Activated CD4-positive, alpha-beta T cell treated with anti-CD3 and anti-CD28 coated beads for 36 hours (primary cell): ENCODE measurements at regions not wholly inside any gene's neighbourhood (a gene's known extent, or its start where the extent isn't known, plus 50 kb on each side); places are given as distances from the start of the nearest gene placed in this dataset.

Experiments
- ATAC-seq: fragments of 200-7000 bp; cut with Tn5 transposase; one replicate; pipeline ENCODE4 v1.10.0; 2021; ENCODE audit warnings: mild to moderate bottlenecking, moderate library complexity
- CTCF ChIA-PET: fragments of 350-600 bp; sonication (Branson Sonifier 250); formaldehyde crosslinking; loops from one replicate; lab custom pipeline; 2021; ENCODE audit warnings: antibody characterized with exemption; lab: Charles Lee
- POLR2A ChIA-PET: fragments of 350-600 bp; sonication (Branson Sonifier 250); formaldehyde crosslinking; loops from one replicate; lab custom pipeline; 2021; ENCODE audit warnings: antibody characterized with exemption, inconsistent platforms; lab: Charles Lee
- DNase-seq: peaks from one replicate; pipeline ENCODE4 v3.0.0-alpha.2; 2020
- H3K27ac Mint-ChIP-seq: one replicate; pipeline ENCODE4 v1.8.0; 2021; ENCODE audit warnings: mixed read lengths
- H3K27me3 Mint-ChIP-seq: one replicate; pipeline ENCODE4 v1.8.0; 2021; ENCODE audit warnings: mixed read lengths
- H3K36me3 Mint-ChIP-seq: one replicate; pipeline ENCODE4 v1.8.0; 2021; ENCODE audit warnings: low read depth, mixed read lengths
- H3K4me1 Mint-ChIP-seq: one replicate; pipeline ENCODE4 v1.8.0; 2021; ENCODE audit warnings: mixed read lengths
- H3K4me3 Mint-ChIP-seq: one replicate; pipeline ENCODE4 v1.8.0; 2021; ENCODE audit warnings: mild to moderate bottlenecking, moderate library complexity, mixed read lengths
- H3K9me3 Mint-ChIP-seq: one replicate; pipeline ENCODE4 v1.8.0; 2021; ENCODE audit warnings: low read depth, mixed read lengths
- intact Hi-C, 2 experiments: fragments of 100-400 bp; cut with DNase I in 1 of 2; cut with micrococcal nuclease in 1 of 2; formaldehyde crosslinking; loops; one replicate each; pipeline versions ENCODE4 v1.14.2 to v1.15.1; 2022 to 2024; cut with DNase I, micrococcal nuclease

DNA sequence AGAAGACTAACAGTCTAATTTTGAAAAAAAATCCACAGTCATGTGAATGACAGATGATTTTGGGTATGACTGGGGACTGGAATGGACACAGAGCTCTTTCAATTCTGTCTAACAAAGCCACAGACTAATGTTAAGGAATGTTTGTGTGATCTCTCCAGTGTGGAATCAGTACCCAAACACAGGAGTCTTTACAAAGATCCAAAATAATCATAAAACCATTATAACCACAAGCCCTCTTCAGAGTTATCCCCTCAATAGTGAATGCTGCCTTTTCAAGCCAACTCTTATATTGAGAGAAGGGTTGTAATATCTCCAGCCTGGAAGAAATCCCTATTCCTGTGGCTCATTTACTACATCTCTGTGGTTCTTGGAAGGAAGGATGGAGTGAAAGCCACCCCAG is 552.0 kb upstream of the CLINT1 start:
- no peak for ATAC-seq
- Mint-ChIP-seq H3K9me3 (no peaks in the 10 kb centered on the region), H3K27me3 (no peaks in the 10 kb centered on the region), H3K36me3 (no peaks in the 10 kb centered on the region), H3K4me3 (no peak overlapping the region), H3K27ac (no peak overlapping the region), H3K4me1 (peaks cover 7% of the 10 kb centered on the region)
- intact Hi-C loops = no loop called here
- ChIA-PET POLR2A (no interaction called here), CTCF (no interaction called here)
- DNase-seq = no peak

DNA sequence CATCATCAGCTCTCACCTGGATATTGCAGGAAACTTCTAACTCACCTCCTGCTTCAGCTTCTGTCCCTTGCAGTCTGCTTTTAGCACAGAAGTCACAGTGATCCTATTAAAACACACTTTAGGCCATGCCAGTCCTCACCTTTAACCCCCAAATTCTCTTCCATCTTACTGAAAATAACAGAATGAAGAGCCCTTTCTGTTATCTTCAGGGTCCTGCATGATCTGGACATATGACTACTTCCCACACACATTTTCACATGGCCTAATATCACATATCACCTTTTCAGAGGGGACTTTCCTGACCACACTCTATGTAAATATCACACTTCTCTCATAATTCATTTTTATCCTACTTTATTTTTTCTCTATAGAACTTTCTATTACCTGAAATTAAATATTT is 550.6 kb upstream of the CLINT1 start:
- peaks cover 7% of the 10 kb centered on the region for H3K4me1 Mint-ChIP-seq
- no peak overlapping the region for H3K27ac Mint-ChIP-seq
- peaks cover 4% of the 10 kb centered on the region for H3K9me3 Mint-ChIP-seq
- H3K4me3 Mint-ChIP-seq = no peak overlapping the region
- no peaks in the 10 kb centered on the region for H3K36me3 Mint-ChIP-seq
- H3K27me3 Mint-ChIP-seq = no peaks in the 10 kb centered on the region
- intact Hi-C loops = no loop called here
- ChIA-PET CTCF (no interaction called here), POLR2A (interaction anchor here (0.7 kb wide), 1 partner anchor 109 kb away, joined by 6 read pairs; no protein-coding TSS in a partner anchor)
- ATAC-seq (no peak), DNase-seq (no peak)

DNA sequence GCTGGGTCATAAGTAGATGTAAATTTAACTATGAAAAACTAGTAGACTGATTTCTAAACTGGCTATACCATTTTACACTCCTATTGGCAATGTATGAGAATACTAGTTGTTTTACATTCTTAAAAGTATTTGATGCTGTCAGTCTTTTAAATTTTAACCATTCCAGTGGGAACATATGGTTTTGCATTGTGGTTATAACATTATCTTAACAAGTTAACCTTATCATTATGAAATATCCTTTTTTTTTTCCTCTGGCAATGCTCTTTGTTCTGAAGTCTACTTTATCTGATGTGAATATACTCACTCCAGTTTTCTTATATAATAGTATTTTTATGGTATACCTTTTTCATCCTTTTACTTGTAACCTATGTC is 548.9 kb upstream of the CLINT1 start:
- no peak for DNase-seq
- intact Hi-C loops = loop anchor here in 1 of 2 experiments (2.0 kb wide), 1 partner anchor 53 kb away; no protein-coding TSS in a partner anchor
- Mint-ChIP-seq H3K27me3 (no peaks in the 10 kb centered on the region), H3K4me1 (peaks cover 7% of the 10 kb centered on the region), H3K9me3 (peaks cover 17% of the 10 kb centered on the region), H3K4me3 (no peak overlapping the region), H3K27ac (no peak overlapping the region), H3K36me3 (no peaks in the 10 kb centered on the region)
- ChIA-PET POLR2A (interaction anchor here (0.6 kb wide), 1 partner anchor 699 kb away, joined by 8 read pairs; no protein-coding TSS in a partner anchor), CTCF (no interaction called here)
- no peak for ATAC-seq

DNA sequence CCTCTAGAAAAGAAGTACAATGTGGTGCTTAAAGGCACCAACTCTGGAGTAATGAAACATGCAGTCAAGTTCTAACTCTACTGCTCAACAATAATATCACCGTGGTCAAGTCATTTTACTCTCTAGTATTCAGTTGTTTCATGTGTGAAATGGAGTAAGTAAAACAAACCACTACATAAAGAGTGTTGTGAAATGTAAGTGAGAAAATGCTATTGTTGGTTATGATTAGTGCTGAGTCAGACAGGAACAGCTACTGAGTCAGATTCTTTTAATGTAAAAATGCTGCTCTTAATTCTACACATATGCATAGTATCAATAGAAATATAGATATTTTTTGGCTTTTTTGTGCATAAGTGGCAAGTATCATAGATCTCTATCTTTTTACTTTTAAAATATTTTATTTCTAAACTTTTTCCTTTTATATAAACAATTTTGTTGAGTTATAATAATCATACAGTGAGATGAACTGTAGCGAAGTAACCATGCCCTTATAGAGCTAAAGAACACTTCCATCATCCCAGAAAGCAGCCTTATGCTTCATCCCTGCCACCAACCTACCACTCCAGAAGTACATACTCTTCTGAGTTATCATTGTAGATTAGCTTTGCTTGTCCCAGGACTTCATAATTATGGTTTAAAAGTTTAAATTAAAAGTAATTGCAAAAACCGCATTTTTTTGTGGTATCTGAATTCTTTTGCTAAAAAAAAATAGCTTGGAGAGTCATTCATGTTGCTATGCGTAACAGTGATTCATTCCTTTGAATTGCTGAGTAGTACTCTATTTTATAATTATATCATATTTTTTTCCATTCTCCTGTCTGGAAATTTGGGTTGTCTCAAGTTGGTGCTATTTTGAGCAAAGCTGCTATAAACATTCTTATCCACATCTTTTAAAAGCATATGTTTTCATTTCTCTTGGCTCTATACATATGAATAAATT is 548.2 kb upstream of the CLINT1 start:
- peaks cover 7% of the 10 kb centered on the region for H3K4me1 Mint-ChIP-seq
- H3K27ac Mint-ChIP-seq = no peak overlapping the region
- CTCF ChIA-PET = no interaction called here
- H3K36me3 Mint-ChIP-seq = no peaks in the 10 kb centered on the region
- no peak overlapping the region for H3K4me3 Mint-ChIP-seq
- DNase-seq = no peak
- H3K9me3 Mint-ChIP-seq = peaks cover 20% of the 10 kb centered on the region
- intact Hi-C loops = loop anchor here in 1 of 2 experiments (2.0 kb wide), 1 partner anchor 52 kb away; no protein-coding TSS in a partner anchor
- POLR2A ChIA-PET = interaction anchor here (0.6 kb wide), 1 partner anchor 699 kb away, joined by 8 read pairs; no protein-coding TSS in a partner anchor
- peak; percentile 79 for ATAC-seq
- no peaks in the 10 kb centered on the region for H3K27me3 Mint-ChIP-seq

DNA sequence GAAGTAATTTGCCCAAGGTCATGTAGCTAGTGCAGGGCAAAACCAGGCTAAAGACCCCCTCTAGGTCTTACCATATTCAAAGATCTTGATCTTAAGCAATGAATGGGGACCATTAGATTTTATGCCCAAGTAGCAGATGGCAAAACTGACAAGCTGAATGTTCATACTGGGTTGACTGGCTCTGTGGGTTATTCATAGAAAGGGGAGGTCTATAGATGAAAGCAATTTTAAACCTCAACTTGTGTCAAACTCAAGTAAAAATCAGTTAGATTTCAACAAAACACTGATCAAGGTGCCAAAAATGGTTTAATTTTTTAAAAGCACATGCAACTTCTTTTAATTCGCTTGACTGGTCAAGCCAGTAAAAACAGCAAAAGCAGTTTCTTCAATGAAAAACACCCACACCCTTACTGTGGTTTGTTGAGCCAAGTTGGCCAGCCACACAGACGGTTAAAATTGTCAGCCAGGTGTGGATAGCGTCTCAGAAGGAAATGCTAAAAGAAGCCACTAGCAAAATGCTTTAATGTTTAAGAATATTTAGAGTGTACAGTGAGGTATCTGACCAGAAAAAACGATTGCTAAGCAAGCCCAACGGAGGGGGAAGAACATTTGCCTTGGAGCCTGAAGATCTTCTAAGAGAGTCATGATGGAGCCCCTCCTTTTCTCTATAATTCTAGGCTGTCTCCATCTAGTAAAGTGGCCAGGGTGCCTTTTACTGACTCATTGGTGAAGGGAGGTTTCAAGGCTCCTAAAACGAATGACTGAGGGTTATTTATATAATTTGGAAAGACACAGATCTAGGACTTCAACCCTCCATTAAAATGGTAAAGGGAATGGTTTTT is 539.6 kb upstream of the CLINT1 start:
- Mint-ChIP-seq H3K27ac (no peak overlapping the region), H3K4me1 (no peaks in the 10 kb centered on the region), H3K4me3 (no peak overlapping the region), H3K9me3 (peaks cover 9% of the 10 kb centered on the region), H3K36me3 (no peaks in the 10 kb centered on the region), H3K27me3 (peaks cover 3% of the 10 kb centered on the region)
- DNase-seq (no peak), ATAC-seq (no peak)
- intact Hi-C loops = no loop called here
- ChIA-PET POLR2A (no interaction called here), CTCF (no interaction called here)

DNA sequence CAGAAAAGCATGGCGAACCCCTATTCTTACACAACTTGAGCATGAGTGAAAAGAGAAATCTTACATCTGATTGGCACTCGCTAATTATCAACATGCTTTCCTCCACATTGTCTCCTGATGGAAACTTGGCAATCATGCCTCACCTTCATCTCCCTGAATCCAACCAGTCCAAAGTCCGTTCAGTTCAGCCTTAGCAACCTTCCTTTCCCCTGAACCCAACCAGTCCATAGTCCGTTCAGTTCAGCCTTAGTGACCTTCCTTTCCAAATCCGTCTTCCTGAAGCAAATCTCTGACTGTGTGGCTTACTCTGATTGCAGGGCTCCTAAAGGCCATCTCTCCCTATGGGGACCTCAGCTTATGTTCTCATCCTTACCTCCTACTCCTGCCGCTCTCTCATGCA is 538.3 kb upstream of the CLINT1 start:
- ATAC-seq (no peak), DNase-seq (no peak)
- Mint-ChIP-seq H3K27ac (no peak overlapping the region), H3K4me3 (no peak overlapping the region), H3K36me3 (no peaks in the 10 kb centered on the region), H3K9me3 (peaks cover 1% of the 10 kb centered on the region), H3K4me1 (no peaks in the 10 kb centered on the region), H3K27me3 (peaks cover 3% of the 10 kb centered on the region)
- intact Hi-C loops = no loop called here
- ChIA-PET POLR2A (no interaction called here), CTCF (interaction anchor here (0.7 to 0.8 kb wide), 2 partner anchors 21 to 179 kb away, joined by 3 read pairs; no protein-coding TSS in a partner anchor)

DNA sequence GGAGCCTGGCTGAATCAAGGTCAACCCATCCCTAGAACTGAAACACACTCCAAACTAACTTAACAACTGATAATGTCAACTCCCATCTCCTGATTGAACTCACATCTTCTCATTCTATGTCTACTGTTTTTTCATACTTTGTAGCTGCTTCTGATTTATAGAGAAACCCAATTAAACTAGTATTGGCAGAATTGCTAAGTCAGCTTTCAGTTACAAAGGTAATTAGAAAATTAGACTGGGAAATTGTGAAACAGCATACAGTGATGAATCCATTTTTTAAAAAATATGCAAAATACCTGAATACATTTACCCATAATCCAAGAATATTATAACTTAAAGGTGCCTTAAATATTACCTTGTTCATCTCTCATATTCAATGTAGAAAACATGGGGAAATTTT is 535.2 kb upstream of the CLINT1 start:
- POLR2A ChIA-PET = interaction anchor here (0.6 kb wide), 1 partner anchor 48 kb away, joined by 3 read pairs; no protein-coding TSS in a partner anchor
- Mint-ChIP-seq H3K27me3 (peaks cover 3% of the 10 kb centered on the region), H3K4me1 (no peaks in the 10 kb centered on the region), H3K36me3 (no peaks in the 10 kb centered on the region), H3K4me3 (no peak overlapping the region), H3K9me3 (no peaks in the 10 kb centered on the region), H3K27ac (no peak overlapping the region)
- CTCF ChIA-PET = no interaction called here
- intact Hi-C loops = no loop called here
- DNase-seq (no peak), ATAC-seq (no peak)

DNA sequence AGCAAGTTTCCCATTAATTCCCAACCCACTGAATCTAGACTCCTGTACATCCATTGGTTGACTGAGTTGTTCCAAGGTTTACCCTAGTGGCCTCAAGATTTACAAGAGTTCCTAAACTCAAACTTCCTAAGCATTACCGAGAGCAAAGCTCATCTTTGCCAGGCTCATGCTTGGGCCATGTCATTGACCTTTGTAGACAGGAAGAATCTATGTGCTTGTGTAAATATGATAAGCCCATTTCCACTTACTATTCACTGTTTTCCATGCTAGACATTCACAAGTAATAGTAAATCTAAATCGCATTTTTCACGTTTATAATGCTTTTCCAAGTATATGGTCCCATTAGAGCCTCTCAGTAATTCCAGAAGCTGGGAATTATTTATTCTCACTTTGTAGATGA is 534.5 kb upstream of the CLINT1 start:
- H3K9me3 Mint-ChIP-seq = no peaks in the 10 kb centered on the region
- no peak overlapping the region for H3K27ac Mint-ChIP-seq
- H3K4me1 Mint-ChIP-seq = no peaks in the 10 kb centered on the region
- no peaks in the 10 kb centered on the region for H3K36me3 Mint-ChIP-seq
- no peak overlapping the region for H3K4me3 Mint-ChIP-seq
- ATAC-seq (no peak), DNase-seq (no peak)
- H3K27me3 Mint-ChIP-seq = peaks cover 3% of the 10 kb centered on the region
- POLR2A ChIA-PET = interaction anchor here (0.6 kb wide), 1 partner anchor 38 kb away, joined by 6 read pairs; no protein-coding TSS in a partner anchor
- intact Hi-C loops = no loop called here
- CTCF ChIA-PET = no interaction called here

DNA sequence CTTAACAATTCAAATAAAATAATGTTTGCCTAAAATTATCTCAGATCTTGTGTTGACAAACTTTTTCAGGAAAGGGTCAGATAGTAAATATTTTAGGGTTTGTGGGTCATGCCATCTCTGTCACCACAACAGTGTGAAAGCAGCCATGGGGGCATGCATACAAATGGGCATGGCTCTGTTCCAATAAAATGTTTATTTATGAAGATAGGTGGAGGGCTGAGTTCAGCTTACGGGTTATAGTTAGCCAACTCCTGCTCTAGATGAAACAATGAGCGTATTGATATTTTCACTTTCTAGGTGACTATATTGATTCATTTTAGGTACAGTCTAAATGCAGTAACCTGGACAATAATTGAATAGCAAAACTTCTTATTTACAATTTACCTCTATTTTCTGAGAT is 533.8 kb upstream of the CLINT1 start:
- Mint-ChIP-seq H3K36me3 (no peaks in the 10 kb centered on the region), H3K4me3 (no peak overlapping the region), H3K9me3 (no peaks in the 10 kb centered on the region), H3K27ac (no peak overlapping the region), H3K4me1 (no peaks in the 10 kb centered on the region), H3K27me3 (peaks cover 3% of the 10 kb centered on the region)
- ChIA-PET CTCF (no interaction called here), POLR2A (interaction anchor here (0.6 kb wide), 1 partner anchor 38 kb away, joined by 6 read pairs; no protein-coding TSS in a partner anchor)
- ATAC-seq (no peak), DNase-seq (no peak)
- intact Hi-C loops = no loop called here

DNA sequence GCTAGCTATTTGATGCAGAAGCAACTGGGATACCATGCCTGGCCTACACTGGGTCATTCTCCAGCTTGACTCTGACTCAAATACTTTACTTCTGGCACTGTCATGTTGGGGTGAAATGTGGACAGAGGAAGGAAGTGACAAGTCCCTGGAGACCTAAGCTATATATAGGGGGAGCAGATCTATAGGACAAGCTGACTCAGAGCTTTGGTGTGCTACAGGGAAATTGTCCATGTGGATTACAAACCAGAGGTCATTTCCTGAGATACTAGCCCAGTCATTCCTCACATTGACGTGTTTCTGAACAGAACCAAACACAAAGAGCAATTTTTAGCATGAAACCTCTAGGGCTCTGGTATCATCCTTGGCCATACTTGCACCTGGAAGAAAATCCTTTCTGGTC is 531.6 kb upstream of the CLINT1 start:
- Mint-ChIP-seq H3K9me3 (peaks cover 5% of the 10 kb centered on the region), H3K36me3 (no peaks in the 10 kb centered on the region), H3K27ac (no peak overlapping the region), H3K4me1 (no peaks in the 10 kb centered on the region), H3K27me3 (no peaks in the 10 kb centered on the region), H3K4me3 (no peak overlapping the region)
- DNase-seq (no peak), ATAC-seq (no peak)
- intact Hi-C loops = no loop called here
- CTCF ChIA-PET = no interaction called here
- POLR2A ChIA-PET = no interaction called here

DNA sequence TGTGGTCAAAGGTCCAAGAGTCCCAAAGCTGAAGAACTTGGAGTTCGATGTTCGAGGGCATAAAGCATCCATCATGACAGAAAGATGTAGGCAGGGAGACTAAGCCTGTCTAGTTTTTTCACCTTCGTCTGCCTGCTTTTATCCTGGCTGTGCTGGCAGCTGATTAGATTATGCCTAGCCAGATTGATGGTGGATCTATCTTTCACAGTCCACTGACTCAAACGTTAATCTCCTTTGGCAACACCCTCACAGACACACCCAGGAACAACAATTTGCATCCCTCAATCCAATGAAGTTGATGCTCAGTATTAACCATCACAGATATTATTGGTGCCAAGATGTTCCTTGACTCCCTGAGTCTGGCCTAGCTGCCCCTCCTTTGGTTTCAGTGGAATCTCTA is 530.8 kb upstream of the CLINT1 start:
- Mint-ChIP-seq H3K27me3 (no peaks in the 10 kb centered on the region), H3K4me1 (no peaks in the 10 kb centered on the region), H3K36me3 (no peaks in the 10 kb centered on the region), H3K9me3 (peaks cover 8% of the 10 kb centered on the region), H3K27ac (no peak overlapping the region), H3K4me3 (no peak overlapping the region)
- no peak for DNase-seq
- no peak for ATAC-seq
- intact Hi-C loops = no loop called here
- ChIA-PET POLR2A (no interaction called here), CTCF (no interaction called here)
